Stimulated activated CD8-positive, alpha-beta memory T cell treated with anti-CD3 and anti-CD28 coated beads, Interleukin-12 subunit alpha, Interleukin-12 subunit beta, amount 100 ng/mL, for 24 hours (primary cell): ENCODE measurements at regions not wholly inside any gene's neighbourhood (a gene's known extent, or its start where the extent isn't known, plus 50 kb on each side); places are given as distances from the start of the nearest gene placed in this dataset.

ENCODE experiments used
- DNase-seq: peaks from one replicate; pipeline ENCODE4 v3.0.0-alpha.2; 2020; ENCODE audit errors: extremely low read depth

DNA sequence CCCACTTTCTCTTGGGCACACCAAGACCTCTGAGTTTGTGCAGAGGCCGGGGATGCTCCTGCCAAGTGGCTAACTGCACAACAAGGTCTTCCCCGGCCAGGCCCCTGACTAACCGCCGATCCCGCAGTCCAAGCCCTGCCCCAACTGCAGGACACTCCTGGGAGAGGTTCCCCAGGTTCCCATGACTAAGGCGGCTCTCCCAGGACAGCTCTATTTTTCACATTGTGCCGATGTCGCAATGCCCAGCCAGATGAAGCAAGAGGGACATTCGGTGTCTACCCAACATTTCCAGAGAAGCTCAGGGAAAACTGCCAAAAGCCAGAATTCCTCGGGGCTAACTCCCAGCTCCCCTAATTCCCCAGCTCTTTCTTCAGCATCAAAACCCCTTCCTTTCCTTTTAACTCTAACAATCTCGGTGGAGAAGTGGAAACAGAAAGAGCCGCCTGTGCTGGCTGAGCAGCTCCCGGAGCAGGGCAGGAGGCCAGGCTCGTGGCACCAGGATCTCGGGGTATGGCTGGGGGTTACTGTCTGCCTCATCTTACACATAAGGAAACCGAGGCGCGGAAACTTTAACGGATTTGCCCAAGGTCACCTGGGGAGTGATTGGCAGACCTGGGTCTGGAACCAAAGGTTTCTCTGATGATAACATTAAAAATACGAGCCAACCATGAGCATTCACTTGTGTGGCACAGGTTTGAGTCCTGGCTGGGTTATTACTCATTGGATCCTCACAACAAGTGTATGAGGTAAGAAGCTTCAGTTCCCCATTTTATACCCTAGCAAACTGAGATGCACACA lies 318.2 kb downstream of the BCL11B start:
- DNase-seq, result no peak

- DNase-seq, result no peak
Measured at GRCh38 chr14:98954349-98955000, 317.5 kb downstream of the BCL11B start.

- no peak for DNase-seq
Measured at GRCh38 chr14:98955036-98955740, 316.8 kb downstream of the BCL11B start.

DNA sequence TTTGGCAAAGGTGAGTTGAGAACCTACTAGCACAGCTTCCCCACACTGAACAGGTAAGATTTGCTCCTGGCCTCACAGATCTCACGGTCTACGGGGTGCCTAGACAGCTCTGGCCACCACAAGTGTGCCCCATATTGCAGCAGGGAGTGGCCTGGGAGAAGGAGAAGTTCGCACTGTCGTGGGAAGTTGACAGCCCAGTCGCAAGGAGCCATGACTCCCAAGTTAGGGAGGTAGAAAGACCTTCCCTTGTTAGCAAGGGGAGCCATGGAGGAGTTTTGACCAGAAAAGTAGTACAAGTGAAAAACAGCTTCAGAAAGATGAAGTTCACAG lies 316.3 kb downstream of the BCL11B start:
- DNase-seq, result no peak

DNA sequence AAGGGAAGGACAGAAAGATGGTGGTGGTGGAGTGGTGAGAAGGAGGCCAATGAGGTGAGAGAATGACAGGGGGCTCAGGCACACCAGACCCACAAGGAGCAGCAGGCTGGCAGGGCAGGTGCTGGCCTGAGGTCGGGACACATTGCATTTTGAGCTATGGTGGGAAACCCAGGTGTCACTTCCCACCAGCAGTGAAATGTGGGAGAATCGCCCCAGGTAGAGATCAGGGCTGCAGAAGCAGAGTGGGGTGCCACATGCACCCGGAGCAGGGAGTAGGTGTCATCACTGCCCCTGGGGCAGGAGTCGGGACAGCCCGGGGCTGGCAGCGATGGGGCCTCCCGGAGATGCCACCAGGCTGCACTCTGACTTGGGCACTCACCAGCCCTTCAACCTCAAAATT lies 315.8 kb downstream of the BCL11B start:
- DNase-seq, result no peak

GRCh38 chr14:98956661-98957060 lies 315.3 kb downstream of the BCL11B start:
- DNase-seq, result no peak

DNA sequence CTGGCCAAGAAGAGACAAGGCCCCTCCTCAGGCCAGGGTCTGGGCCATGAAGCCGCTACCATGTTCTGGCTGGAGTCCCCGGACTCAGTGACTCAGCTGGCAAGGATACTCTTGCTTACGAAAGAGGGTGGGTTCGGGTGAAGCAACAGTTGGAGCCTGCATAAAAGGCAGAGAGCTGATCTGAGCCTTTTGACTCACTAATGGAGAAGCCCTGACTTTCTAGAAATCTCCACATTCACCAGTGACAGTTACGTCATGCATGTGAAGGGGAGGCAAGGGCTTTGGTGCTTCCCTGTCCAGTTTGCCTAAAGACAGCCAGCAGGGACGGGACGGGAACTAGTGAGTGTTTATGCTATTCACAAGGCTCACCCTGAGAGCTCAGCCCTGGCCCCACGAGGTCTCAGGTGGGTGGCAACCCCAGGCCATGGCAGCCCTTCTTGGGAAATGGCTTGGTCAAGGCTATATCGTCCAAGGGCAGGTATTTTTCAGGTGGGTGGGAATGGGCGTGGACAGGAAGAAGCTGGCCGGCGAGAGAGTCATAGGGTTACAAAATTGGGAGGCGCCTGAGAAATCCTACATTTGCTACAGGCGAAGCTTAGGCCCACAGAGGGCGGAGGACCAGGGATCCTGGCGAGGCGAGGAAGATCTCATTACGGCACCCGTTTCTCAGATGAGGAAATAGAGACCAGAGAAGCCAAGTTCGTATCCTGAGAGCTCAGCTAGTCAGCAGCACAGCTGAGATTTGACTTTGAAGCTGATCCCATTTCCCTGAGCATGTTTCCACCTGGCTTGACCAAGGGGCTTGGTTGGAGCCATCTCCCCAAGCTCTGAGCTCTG lies 314.6 kb downstream of the BCL11B start:
- no peak for DNase-seq

GRCh38 chr14:98958048-98958631 lies 313.9 kb downstream of the BCL11B start:
- no peak for DNase-seq

GRCh38 chr14:98958632-98959031 lies 313.4 kb downstream of the BCL11B start:
- DNase-seq, result no peak

DNA sequence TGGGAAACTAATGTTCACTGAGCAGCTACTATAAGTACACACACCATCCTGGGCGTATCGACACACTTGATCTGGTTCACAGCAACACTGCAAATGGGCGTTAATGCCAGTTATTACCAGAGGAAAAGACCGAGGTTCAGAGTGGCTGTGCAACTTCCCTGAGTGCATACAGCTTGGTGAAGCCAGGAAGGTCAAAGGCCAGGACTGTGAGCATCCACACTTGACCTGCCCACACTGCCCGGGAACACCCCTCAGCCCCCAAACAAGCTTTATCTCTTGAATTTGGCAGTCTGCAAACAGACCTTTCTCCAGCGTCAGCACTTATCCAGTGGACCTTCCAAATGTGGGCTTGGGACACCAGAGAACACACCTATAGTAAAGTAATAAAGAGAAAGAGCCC lies 312.6 kb downstream of the BCL11B start:
- DNase-seq, result no peak

- no peak for DNase-seq
Measured at GRCh38 chr14:98959958-98960616, 311.9 kb downstream of the BCL11B start.

DNA sequence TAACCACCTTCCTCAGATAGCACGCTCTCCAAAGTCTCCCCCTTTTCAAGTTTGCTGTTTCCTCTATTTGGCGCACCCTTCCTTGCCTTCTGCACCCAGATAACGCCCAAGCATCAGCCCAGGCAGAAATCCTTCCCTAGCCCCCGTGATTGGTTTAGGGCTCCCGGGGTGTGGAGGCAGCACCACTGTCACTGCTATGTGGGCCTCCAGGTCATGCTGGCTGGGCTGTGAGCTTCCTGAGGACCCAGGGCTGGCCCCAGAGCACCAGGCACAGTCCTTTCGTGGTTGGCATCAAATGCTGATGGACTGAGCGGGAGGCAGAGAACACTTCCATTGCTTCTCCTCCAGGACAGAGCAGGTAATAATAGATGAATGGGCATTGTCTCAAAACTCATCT lies 311.4 kb downstream of the BCL11B start:
- no peak for DNase-seq

DNA sequence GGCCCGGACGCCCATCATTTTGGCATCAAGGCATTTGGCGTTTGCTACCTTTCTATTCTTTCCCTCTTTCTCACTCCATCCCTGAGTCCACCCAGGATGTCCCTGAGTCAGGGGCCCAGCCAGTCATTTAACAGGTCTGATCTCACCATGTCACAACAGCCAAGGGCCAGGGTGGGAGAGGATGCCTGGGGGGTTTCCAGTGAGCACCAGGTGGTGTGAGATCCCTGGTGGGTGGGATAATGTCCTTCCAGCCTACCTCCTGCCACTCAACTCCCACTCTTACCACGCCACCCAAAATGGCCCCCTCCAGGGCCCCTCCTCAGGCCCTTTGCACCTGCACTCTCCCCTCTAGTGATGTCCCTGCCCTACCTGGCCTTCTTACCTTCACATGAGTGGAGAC lies 310.8 kb downstream of the BCL11B start:
- no peak for DNase-seq

DNA sequence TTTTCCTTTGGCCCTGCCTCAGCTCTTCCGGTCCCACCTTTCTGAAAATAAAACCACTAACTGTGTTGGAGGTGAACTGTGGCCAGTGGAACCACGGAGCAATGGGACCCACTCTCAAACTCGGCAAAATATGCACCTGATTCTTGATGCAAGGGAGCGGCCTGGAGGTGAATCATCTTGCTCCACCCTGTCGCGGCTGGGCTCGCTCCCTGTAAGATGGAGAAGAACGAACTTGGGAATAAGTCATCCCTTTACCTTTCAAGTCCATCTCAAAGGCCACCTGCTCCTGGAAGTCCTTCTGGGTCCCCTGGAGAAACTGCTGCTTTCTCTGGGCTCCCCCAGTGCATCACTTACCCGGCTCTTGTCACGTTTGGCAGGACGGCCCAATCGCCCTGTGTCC lies 309.9 kb downstream of the BCL11B start:
- no peak for DNase-seq

DNA sequence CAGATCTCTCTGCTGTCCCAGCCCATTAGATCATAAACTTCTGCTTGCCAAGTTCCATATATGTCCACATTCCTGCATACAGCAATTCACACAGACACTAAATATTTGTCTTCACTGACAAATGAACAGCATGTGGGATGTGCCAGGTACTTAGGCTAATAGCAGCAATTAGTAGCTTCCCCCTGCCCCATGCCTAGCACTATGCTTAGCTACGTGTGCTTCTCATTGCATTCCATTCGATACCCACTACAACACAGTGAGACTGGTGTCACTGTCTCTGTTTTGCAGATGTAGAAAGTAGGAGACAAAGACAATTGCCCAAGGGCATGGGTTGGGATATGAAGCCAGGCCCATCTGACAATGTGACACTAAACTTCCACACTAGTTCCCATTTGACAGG lies 308.4 kb downstream of the BCL11B start:
- DNase-seq, result no peak

DNA sequence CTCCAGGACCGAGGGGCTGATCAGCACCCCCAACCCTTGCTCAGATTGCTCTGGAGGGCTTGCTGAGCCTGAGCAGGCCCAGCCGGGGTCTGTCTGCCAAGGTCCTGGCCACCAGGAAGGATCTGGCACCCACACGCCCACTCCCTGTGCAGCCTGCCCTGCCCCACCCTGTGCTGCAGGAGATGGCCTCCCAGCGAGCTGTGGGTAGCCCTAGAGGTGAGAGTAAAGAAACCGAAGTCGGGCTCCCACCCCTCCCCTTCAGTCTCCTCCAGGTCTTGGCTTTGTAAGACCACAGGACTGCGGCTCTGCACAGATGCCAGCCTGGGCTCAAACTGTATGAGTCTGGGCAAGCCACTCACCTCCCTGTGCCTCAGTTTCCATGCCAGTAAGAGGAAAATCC lies 307.8 kb downstream of the BCL11B start:
- DNase-seq, result no peak

DNA sequence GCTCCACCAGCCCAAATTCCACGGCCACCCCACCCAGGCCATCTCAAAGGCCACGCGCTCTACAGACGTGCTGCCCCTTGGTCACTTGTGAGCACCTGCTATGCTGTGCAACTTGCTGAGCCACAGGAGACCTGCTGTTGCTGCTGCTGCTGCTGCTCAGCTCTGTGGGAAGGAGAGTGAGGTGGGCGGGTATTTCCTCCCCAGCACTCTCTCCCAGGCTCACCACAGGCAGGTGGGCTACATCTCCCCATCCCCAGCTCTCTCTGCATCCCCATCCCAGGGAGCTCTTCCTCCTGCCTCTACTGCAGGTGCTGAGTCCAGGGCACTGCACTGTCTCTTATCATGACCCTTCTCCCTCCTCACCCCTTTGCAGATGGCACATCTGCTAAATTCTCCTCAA lies 306.9 kb downstream of the BCL11B start:
- DNase-seq, result no peak

GRCh38 chr14:98966016-98966415 lies 306.0 kb downstream of the BCL11B start:
- DNase-seq, result no peak

DNA sequence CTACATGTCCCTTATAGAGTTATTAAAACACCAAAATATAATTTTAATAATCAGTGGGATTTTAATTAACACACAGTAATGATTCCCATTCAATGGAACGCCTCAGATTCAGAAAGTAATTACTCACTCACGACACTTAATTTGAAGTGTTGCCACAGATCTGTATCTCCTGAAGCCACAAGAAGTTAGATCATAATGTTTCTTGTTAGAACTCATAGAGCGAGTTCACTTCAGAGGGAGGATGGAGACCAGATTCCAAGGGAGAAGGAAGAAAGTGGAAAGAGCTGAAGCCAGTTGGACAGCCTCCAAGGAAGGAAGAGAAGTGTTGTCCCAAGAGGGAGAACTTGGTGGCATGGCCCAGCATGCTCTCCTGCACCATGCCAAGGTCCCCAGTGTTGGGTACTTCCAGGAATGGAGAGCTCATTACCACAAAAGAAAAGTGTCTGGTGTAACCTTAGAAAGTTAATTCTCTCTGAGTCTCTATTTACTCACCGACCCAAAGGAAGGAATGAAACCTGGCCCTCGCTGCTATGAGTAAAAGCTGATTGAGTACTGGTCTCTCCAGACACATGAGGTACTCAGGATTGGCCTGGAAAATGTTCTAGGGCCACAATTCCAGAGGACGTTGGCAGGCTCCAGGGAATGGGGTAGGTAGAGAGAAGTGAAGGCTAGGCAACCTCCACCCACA lies 305.4 kb downstream of the BCL11B start:
- DNase-seq, result no peak

DNA sequence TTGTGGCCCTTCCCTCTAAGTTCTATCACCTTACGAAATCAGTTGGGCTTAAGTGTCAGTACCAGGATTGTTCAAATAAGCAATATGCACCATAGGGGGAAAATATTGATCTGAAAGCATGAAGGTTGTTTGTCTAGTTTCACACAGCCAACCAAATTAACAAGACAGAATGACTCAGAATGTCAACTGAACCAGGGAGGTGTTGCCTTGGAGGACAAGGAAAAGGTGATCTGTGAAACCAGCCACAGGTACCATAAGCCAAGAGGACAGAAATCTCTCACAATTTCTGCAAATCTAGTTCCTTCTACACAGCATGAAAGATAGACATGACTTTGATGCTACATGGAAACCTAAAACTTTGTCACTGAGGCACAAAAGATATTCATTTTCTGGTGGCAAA lies 297.9 kb downstream of the BCL11B start:
- DNase-seq, result no peak

GRCh38 chr14:98976271-98976670 lies 295.7 kb downstream of the BCL11B start:
- no peak for DNase-seq
